Kasumi-1 (cell line): ENCODE measurements at regions not wholly inside any gene's neighbourhood (a gene's known extent, or its start where the extent isn't known, plus 50 kb on each side); places are given as distances from the start of the nearest gene placed in this dataset.
"Not testable (repeated sequence)": the region's sequence is repeated elsewhere in the genome, so short reads cannot be mapped to it uniquely, and the experiment has no call there.

Experiments used
- DNase-seq, 2 experiments: peaks; one replicate each; lab custom pipeline; 2025; lab: John Stamatoyannopoulos, UW

- no peak for DNase-seq
Measured at GRCh38 chr13:85603735-85604134, 195.5 kb downstream of the SLITRK6 start.

GRCh38 chr13:85601526-85601925 is 197.7 kb downstream of the SLITRK6 start:
- DNase-seq: no peak

GRCh38 chr13:85597790-85598500 is 201.3 kb downstream of the SLITRK6 start:
- no peak for DNase-seq

GRCh38 chr13:85592211-85592610 is 207.0 kb downstream of the SLITRK6 start:
- DNase-seq: no peak

- no peak for DNase-seq
Measured at GRCh38 chr13:85590231-85590931, 208.8 kb downstream of the SLITRK6 start.

GRCh38 chr13:85589021-85589420 is 210.2 kb downstream of the SLITRK6 start:
- no peak for DNase-seq

- DNase-seq: no peak
Measured at GRCh38 chr13:85588359-85588758, 210.9 kb downstream of the SLITRK6 start.

- no peak for DNase-seq
Measured at GRCh38 chr13:85586856-85587255, 212.4 kb downstream of the SLITRK6 start.

- DNase-seq: peak; percentile 7 to 10
Measured at GRCh38 chr13:85586422-85586831, 212.8 kb downstream of the SLITRK6 start.

- no peak for DNase-seq
Measured at GRCh38 chr13:85582890-85583289, 216.3 kb downstream of the SLITRK6 start.

DNA sequence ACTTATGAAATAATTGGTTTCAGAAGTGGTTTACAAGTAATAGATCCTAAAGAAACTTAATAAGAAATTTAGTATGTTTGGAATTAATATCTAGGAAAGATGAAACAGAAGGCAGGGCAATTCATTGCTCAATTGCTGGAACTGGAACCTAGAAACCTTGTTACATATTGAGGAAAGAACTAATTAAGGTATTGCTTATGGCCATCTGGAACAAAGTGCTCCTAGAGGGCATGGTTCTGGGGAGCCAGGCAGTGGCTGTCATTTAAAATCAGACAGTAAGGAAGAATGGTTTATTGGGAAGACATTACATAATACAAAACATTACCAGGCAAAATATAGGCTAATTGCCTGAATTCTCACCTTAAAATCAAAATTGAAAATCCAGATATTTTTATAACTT is 224.1 kb downstream of the SLITRK6 start:
- DNase-seq: no peak

DNA sequence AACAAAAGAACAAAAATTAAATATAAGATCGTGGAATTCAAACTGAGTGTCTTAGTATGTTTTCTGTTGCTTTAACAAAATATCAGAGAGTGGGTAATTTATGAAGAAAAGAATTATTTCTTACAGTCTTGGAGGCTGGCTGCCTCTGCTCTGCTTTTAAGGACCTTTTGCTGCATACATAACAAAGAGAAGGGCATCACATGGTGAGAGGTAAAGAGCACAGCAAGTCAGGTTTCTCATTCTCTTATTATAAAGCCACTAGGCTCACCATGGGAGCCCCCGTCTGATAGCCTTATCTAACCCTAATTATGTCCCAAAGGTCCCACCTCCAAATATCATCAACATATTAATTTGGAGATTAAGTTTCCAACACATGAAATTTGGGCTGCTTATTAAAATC is 231.3 kb downstream of the SLITRK6 start:
- DNase-seq: no peak

- no peak for DNase-seq
Measured at GRCh38 chr13:85565652-85566051, 233.6 kb downstream of the SLITRK6 start.

- peak; percentile 10 to 24 for DNase-seq
Measured at GRCh38 chr13:85564598-85564997, 234.6 kb downstream of the SLITRK6 start.

DNA sequence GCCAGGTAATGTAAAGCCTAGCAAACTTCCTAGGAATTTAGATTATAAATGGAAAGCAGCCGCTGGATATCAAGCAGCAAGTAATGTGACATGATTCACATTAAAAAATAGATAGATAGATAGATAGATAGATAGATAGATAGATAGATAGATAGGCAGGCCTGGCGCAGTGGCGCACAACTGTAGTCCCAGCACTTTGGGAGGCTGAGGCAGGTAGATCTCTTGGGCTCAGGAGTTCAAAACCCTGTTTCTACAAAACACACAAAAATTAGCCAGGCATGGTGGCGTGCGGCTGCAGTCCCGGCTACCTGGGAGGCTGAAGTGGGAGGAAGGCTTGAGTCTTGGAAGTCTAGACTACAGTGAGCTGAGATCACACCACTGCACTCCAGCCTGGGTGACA is 236.9 kb downstream of the SLITRK6 start:
- DNase-seq: no peak

- no peak for DNase-seq
Measured at GRCh38 chr13:85557691-85558467, 241.3 kb downstream of the SLITRK6 start.

GRCh38 chr13:85551012-85551411 is 248.2 kb downstream of the SLITRK6 start:
- DNase-seq: no peak

- DNase-seq: no peak
Measured at GRCh38 chr13:85549819-85550218, 249.4 kb downstream of the SLITRK6 start.

- DNase-seq: not testable (repeated sequence)
Measured at GRCh38 chr13:85548845-85549244, 250.4 kb downstream of the SLITRK6 start.

DNA sequence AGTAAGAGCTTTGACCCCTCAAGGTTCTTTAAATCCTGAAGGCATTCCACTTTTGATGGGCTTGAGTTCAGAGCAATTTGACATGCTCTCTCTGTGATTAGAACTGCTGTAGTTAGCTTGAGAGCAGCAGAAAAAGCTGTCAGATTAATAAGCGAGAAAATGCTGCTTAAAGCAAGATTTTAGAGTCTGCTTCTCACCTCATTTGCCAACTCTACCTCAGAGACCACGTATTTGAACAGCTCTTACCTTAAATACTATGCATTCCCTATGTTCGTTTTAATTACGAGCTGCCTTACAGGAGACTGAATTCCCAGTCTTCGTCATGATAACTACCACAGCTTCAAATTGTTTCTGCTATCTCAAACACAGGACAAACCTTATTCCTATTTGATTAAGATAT is 253.4 kb downstream of the SLITRK6 start:
- no peak for DNase-seq

DNA sequence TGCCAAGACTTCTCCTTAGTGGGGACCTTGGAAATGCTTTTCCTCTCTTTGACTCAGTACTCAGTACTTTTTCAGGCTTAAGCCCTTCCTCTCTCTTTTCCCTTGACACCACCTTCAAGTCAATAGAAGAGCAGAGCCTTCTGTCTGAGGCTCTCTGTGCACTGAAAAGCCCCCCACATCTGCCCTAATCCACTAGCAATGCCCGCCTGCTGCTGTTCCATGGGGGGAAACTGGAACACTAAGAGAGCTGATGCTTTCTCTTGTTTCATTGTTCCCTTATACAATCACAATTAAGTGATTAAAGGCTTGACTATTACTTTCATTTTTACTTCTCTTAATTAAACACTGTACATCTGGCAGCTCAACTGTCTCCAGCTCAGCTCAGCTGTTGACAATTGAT is 254.5 kb downstream of the SLITRK6 start:
- no peak for DNase-seq

- no peak for DNase-seq
Measured at GRCh38 chr13:85543144-85543543, 256.1 kb downstream of the SLITRK6 start.

DNA sequence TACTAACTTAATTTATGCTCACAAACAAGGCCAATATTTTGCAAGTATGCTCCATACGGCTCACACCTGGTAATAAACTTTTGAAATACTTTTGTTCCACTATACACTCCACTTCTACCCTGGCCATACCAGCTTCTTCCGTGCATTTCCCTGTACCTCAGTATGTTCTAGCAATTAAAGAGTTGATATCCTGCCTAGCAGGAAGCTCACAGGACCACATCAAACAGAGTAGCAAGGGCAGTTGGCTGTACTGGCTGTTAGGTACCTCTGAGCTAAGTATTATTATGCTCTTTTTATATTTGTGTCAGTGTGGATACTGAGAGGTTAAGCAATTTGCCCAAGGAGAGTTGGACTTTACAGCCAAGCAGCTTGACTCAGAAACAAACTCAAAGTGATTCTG is 257.7 kb downstream of the SLITRK6 start:
- DNase-seq: no peak
